Fibroblast of lung (primary cell): ENCODE measurements at regions not wholly inside any gene's neighbourhood (a gene's known extent, or its start where the extent isn't known, plus 50 kb on each side); places are given as distances from the start of the nearest gene placed in this dataset.

Source experiments
- CTCF ChIP-seq, 2 donors: IDR thresholded peaks in 1 of 2; conservative IDR thresholded peaks in 1 of 2; 1 replicate in 1 of 2; 2 replicates in 1 of 2; pipeline ENCODE4 v1.5.1; 2011 to 2012; ENCODE audit warnings: low read length in 2 of 2, control low read depth in 1 of 2, inconsistent platforms in 1 of 2, low read depth in 1 of 2, mild to moderate bottlenecking in 1 of 2
- EZH2 ChIP-seq: IDR thresholded peaks from 2 replicates; pipeline ENCODE4 v1.5.1; 2012; ENCODE audit warnings: low read length, control low read depth, mild to moderate bottlenecking; ENCODE audit errors: missing control alignments

DNA sequence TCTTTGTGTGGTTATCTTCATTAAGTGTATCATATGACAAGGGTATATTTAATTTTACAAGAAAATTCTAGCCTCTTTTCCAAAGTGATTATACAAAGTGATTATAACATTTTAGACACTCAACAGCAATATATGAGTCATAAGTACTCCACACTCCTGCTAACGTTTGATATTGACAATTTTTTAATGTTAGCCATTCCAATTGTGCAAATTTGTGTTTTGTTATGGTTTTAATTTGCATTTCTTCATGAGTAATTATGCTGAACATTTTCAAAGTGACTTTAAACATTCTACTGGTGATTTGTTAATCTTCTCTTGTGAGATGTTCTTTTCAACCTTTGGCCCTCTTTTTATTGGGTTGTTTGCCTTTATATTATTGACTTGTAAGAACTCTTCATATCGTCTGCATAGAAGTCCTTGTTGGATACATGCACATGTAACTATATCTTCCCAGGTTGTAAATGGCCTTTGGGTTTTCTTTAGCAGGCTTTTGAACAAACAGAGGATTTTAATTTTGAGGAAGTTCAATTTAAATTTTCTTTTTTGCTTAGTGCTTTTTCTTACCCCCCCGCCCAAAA lies 771.6 kb upstream of the ZNF608 start:
- TF ChIP-seq CTCF (conservative IDR thresholded peaks at IDR 0.05 in 1 of 2, IDR thresholded peaks at IDR 0.05 in 1 of 2; ENCODE audit: low read depth in 1 of 2, low read length in 2 of 2) (no peak), EZH2 (no peak)
